Nephron progenitor cell (in vitro differentiated cells): ENCODE measurements at regions not wholly inside any gene's neighbourhood (a gene's known extent, or its start where the extent isn't known, plus 50 kb on each side); places are given as distances from the start of the nearest gene placed in this dataset.

Experiments used
- DNase-seq: peaks from one replicate; pipeline ENCODE4 v3.0.0; 2021
- H3K27ac Mint-ChIP-seq: 2 replicates; pipeline ENCODE4 v1.8.0; 2021; ENCODE audit warnings: mild to moderate bottlenecking, moderate library complexity, mixed read lengths
- H3K27me3 Mint-ChIP-seq: 2 replicates; pipeline ENCODE4 v1.8.0; 2021; ENCODE audit warnings: mild to moderate bottlenecking, low read depth, mixed read lengths; ENCODE audit not compliant: poor library complexity
- H3K36me3 Mint-ChIP-seq: 2 replicates; pipeline ENCODE4 v1.8.0; 2021; ENCODE audit warnings: low read depth, mixed read lengths
- H3K4me1 Mint-ChIP-seq: 2 replicates; pipeline ENCODE4 v1.8.0; 2021; ENCODE audit warnings: mixed read lengths
- H3K4me3 Mint-ChIP-seq: 2 replicates; pipeline ENCODE4 v1.8.0; 2021; ENCODE audit warnings: mild to moderate bottlenecking, moderate library complexity, mixed read lengths
- H3K9me3 Mint-ChIP-seq: 2 replicates; pipeline ENCODE4 v1.8.0; 2021; ENCODE audit warnings: mild to moderate bottlenecking, moderate library complexity, mixed read lengths
- TF ChIP-seq, protein P1 (sequence below): fragments of 200-600 bp; sonication (generic); IDR thresholded peaks from 2 replicates; pipeline ENCODE4 v1.5.0; 2021; ENCODE audit warnings: antibody characterized with exemption

DNA sequence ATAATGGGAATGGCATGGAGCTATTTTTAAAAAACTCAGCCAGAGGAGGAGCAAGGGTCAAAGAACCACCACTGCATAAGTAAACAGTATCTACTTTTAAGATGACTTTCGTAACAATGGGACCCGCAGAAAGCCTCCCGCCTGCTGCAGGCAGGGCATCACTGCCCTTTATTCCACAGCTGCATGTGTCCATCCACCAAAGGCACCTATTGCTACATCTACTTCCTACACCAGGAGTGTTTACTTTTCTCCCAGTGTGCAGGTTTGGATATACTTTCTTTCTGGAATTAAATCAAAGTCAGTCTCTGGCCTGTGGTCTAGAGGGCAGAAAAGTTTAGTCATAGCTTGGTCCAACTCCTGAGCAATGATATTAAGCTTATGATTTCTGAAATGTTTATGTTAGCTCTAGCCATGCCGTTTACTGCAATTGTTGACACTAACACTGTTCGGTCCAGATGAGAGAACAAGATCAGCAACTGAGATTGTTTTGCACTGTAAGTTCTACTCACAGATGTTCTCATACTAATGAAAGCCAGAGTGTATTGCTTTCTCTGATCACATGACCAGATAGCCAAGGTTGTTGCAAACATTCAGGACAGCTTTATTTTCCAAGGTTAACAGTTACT, 391.5 kb downstream of the FGF10 start:
- H3K27ac Mint-ChIP-seq = no peak overlapping the region
- no peak overlapping the region for H3K4me3 Mint-ChIP-seq
- H3K9me3 Mint-ChIP-seq = no peaks in the 10 kb centered on the region
- no peak for DNase-seq
- peaks cover 9% of the 10 kb centered on the region for H3K4me1 Mint-ChIP-seq
- TF ChIP-seq, protein P1, sequence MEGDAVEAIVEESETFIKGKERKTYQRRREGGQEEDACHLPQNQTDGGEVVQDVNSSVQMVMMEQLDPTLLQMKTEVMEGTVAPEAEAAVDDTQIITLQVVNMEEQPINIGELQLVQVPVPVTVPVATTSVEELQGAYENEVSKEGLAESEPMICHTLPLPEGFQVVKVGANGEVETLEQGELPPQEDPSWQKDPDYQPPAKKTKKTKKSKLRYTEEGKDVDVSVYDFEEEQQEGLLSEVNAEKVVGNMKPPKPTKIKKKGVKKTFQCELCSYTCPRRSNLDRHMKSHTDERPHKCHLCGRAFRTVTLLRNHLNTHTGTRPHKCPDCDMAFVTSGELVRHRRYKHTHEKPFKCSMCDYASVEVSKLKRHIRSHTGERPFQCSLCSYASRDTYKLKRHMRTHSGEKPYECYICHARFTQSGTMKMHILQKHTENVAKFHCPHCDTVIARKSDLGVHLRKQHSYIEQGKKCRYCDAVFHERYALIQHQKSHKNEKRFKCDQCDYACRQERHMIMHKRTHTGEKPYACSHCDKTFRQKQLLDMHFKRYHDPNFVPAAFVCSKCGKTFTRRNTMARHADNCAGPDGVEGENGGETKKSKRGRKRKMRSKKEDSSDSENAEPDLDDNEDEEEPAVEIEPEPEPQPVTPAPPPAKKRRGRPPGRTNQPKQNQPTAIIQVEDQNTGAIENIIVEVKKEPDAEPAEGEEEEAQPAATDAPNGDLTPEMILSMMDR = no peak
- H3K36me3 Mint-ChIP-seq = no peaks in the 10 kb centered on the region
- H3K27me3 Mint-ChIP-seq = no peaks in the 10 kb centered on the region

DNA sequence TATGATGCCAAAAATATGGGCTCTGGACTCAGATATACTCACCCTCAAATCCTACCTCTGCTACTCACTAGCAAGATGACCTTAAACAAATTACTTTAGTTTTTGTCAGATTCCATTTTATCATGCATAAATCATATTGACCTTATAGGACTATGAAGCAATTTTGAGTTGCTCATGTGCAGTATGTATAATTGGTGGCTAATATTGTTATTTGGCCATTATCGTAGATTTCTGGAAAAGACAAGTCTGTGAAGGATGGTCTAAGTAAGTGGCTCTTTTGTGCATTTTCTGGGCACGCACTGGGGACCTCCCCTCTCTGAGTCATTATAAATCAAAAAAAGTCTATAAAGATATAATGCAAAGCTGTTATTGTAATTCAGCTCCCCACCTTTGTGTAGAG, 393.0 kb downstream of the FGF10 start:
- H3K4me3 Mint-ChIP-seq = no peak overlapping the region
- no peaks in the 10 kb centered on the region for H3K36me3 Mint-ChIP-seq
- H3K27me3 Mint-ChIP-seq = no peaks in the 10 kb centered on the region
- TF ChIP-seq, protein P1 = no peak
- H3K9me3 Mint-ChIP-seq = no peaks in the 10 kb centered on the region
- DNase-seq = no peak
- H3K4me1 Mint-ChIP-seq = peaks cover 9% of the 10 kb centered on the region
- no peak overlapping the region for H3K27ac Mint-ChIP-seq

DNA sequence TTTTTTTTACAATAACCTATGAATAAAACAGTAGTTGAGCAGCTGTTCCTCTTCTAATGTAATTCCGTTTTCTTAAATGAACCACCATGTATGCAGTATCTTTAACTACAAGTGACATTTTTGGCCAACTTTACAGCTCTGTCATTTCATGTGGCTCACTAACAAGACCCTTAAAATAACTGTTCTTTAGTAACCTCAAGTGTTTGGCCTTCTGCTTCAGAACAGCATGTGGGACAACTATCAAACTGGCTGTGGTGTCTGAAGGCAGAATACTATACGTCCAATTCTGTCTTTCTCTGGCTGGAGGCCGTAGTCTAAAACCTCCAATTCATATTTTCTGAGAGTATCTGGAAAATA, 391.4 kb downstream of the NNT start:
- H3K4me3 Mint-ChIP-seq = no peak overlapping the region

GRCh38 chr5:43993634-43994351, 390.8 kb downstream of the NNT start:
- no peaks in the 10 kb centered on the region for H3K9me3 Mint-ChIP-seq
- H3K4me3 Mint-ChIP-seq = no peak overlapping the region
- H3K27ac Mint-ChIP-seq = no peak overlapping the region
- DNase-seq = no peak
- TF ChIP-seq, protein P1 = no peak
- no peaks in the 10 kb centered on the region for H3K27me3 Mint-ChIP-seq
- peaks cover 9% of the 10 kb centered on the region for H3K4me1 Mint-ChIP-seq
- H3K36me3 Mint-ChIP-seq = no peaks in the 10 kb centered on the region

More for the DNA sequence above, 391.4 kb downstream of the NNT start:
- TF ChIP-seq, protein P1 = no peak
- peaks cover 9% of the 10 kb centered on the region for H3K4me1 Mint-ChIP-seq
- H3K27ac Mint-ChIP-seq = no peak overlapping the region
- DNase-seq = no peak
- no peaks in the 10 kb centered on the region for H3K9me3 Mint-ChIP-seq
- H3K36me3 Mint-ChIP-seq = no peaks in the 10 kb centered on the region
- no peaks in the 10 kb centered on the region for H3K27me3 Mint-ChIP-seq

DNA sequence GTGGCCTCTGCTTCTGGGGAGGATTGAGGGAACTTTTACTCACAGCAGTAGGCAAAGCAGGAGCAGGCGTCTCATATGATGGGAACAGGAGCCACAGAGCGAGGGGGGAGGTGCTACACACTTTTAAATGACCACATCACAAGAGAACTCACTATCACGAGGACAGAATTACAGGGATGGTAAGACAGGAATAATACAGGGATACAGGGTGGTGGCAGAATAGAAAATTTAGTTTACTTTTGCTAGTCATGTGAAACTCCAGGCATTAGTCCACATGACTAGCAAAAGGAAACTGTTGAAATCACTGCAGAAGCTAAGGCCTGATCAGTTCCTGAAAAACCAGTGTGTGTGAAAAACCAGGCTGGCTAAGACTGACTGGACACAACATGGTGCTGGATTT, 382.4 kb downstream of the NNT start:
- Mint-ChIP-seq H3K27ac (no peak overlapping the region), H3K9me3 (no peaks in the 10 kb centered on the region), H3K36me3 (no peaks in the 10 kb centered on the region), H3K27me3 (no peaks in the 10 kb centered on the region), H3K4me3 (no peak overlapping the region), H3K4me1 (no peaks in the 10 kb centered on the region)
- TF ChIP-seq, protein P1 = no peak
- no peak for DNase-seq

- TF ChIP-seq, protein P1 = no peak
- peaks cover 21% of the 10 kb centered on the region for H3K9me3 Mint-ChIP-seq
- no peak for DNase-seq
- no peaks in the 10 kb centered on the region for H3K4me1 Mint-ChIP-seq
- no peak overlapping the region for H3K27ac Mint-ChIP-seq
- no peaks in the 10 kb centered on the region for H3K27me3 Mint-ChIP-seq
- H3K36me3 Mint-ChIP-seq = no peaks in the 10 kb centered on the region
- H3K4me3 Mint-ChIP-seq = no peak overlapping the region
These were observed 378.6 kb downstream of the NNT start for GRCh38 chr5:43981556-43981955.
